ENCODE measurements at regions not wholly inside any gene's neighbourhood (a gene's known extent, or its start where the extent isn't known, plus 50 kb on each side); places are given as distances from the start of the nearest gene placed in this dataset.
"Not testable (repeated sequence)": the region's sequence is repeated elsewhere in the genome, so short reads cannot be mapped to it uniquely, and the experiment has no call there.

GRCh38 chr2:144133936-144134665 lies 385.8 kb downstream of the ZEB2 start:
- H3K27me3 Mint-ChIP-seq (ENCODE audit: low read depth) = no peaks in the 10 kb centered on the region
- H3K27ac Mint-ChIP-seq = no peak overlapping the region

DNA sequence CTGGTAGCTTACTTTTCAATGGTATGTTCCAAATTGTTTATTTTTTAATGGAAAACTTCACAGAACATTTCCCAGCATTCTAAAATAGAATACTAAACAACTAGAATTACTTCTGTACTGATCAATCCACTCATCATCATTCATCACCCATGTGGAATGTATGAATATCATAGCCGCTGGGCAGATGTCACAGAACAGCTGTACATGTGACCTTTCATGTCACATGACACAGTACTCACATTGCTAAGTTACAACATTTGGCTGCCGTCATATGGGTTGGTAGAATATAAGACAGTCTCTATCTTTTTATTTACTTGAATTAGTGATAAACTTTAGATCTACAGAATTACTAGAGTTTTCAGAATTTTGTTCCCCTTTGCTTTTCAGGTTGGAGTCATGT lies 387.6 kb downstream of the ZEB2 start:
- H3K4me1 Mint-ChIP-seq (ENCODE audit: low read depth) = no peaks in the 10 kb centered on the region
- H3K27ac Mint-ChIP-seq = no peak overlapping the region
- H3K27me3 Mint-ChIP-seq (ENCODE audit: low read depth) = no peaks in the 10 kb centered on the region
- no peaks in the 10 kb centered on the region for H3K9me3 Mint-ChIP-seq
- no peak overlapping the region for H3K4me3 Mint-ChIP-seq
- peaks cover 2% of the 10 kb centered on the region for H3K36me3 Mint-ChIP-seq (ENCODE audit: low read depth)

More at GRCh38 chr2:144133936-144134665, 385.8 kb downstream of the ZEB2 start:
- H3K4me1 Mint-ChIP-seq (ENCODE audit: low read depth) = no peaks in the 10 kb centered on the region
- peaks cover 2% of the 10 kb centered on the region for H3K36me3 Mint-ChIP-seq (ENCODE audit: low read depth)
- no peak overlapping the region for H3K4me3 Mint-ChIP-seq
- no peaks in the 10 kb centered on the region for H3K9me3 Mint-ChIP-seq

- no peaks in the 10 kb centered on the region for H3K9me3 Mint-ChIP-seq
- no peaks in the 10 kb centered on the region for H3K4me1 Mint-ChIP-seq (ENCODE audit: low read depth)
- no peak overlapping the region for H3K4me3 Mint-ChIP-seq
- peaks cover 2% of the 10 kb centered on the region for H3K36me3 Mint-ChIP-seq (ENCODE audit: low read depth)
- H3K27me3 Mint-ChIP-seq (ENCODE audit: low read depth) = no peaks in the 10 kb centered on the region
- H3K27ac Mint-ChIP-seq = no peak overlapping the region
These were observed 388.9 kb downstream of the ZEB2 start for GRCh38 chr2:144131042-144131441.

DNA sequence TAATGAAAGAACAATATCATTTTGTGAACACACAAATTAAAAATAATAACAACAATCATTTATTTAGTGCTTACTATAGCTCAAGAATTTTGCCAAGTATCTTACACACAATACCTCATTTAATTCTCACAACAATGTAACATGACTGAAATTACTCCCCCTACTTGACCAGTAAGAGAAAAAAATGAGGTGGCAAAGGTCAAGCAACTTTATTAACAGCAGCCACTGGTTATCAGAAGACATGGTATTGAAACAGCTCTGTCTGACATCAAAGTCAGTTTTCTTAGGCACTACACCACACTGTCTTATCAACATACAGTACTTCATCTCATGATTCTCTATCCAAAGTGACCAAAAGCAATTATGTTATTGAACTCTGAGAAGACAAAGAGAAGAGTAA lies 389.4 kb downstream of the ZEB2 start:
- Mint-ChIP-seq H3K27me3 (ENCODE audit: low read depth) (no peaks in the 10 kb centered on the region), H3K4me3 (no peak overlapping the region), H3K4me1 (ENCODE audit: low read depth) (no peaks in the 10 kb centered on the region), H3K36me3 (ENCODE audit: low read depth) (peaks cover 2% of the 10 kb centered on the region), H3K27ac (no peak overlapping the region), H3K9me3 (no peaks in the 10 kb centered on the region)

- Mint-ChIP-seq H3K36me3 (ENCODE audit: low read depth) (no peaks in the 10 kb centered on the region), H3K4me3 (no peak overlapping the region), H3K4me1 (ENCODE audit: low read depth) (no peaks in the 10 kb centered on the region), H3K27me3 (ENCODE audit: low read depth) (no peaks in the 10 kb centered on the region), H3K9me3 (no peaks in the 10 kb centered on the region), H3K27ac (no peak overlapping the region)
These were observed 391.7 kb downstream of the ZEB2 start for GRCh38 chr2:144128130-144128746.

DNA sequence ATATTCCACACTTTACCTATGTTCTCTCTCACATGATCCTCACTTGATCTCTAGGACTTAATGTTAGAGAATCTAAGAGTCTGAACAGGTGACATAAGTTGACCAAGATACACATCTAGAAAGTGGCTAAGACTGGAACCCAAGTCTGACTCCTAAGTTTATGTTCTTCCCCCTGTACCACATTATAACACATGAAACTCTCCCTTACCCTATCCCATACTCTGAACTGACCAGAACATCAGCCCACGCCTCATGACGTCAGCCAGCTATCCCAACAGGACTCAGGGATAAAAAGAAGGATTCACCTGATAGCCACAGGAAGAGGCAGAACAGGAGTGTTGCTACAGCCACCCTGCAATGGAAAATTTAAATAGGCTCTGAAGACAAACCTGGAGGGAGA lies 392.2 kb downstream of the ZEB2 start:
- H3K27me3 Mint-ChIP-seq (ENCODE audit: low read depth) = no peaks in the 10 kb centered on the region
- no peaks in the 10 kb centered on the region for H3K4me1 Mint-ChIP-seq (ENCODE audit: low read depth)
- no peaks in the 10 kb centered on the region for H3K36me3 Mint-ChIP-seq (ENCODE audit: low read depth)
- no peak overlapping the region for H3K27ac Mint-ChIP-seq
- no peak overlapping the region for H3K4me3 Mint-ChIP-seq
- no peaks in the 10 kb centered on the region for H3K9me3 Mint-ChIP-seq

DNA sequence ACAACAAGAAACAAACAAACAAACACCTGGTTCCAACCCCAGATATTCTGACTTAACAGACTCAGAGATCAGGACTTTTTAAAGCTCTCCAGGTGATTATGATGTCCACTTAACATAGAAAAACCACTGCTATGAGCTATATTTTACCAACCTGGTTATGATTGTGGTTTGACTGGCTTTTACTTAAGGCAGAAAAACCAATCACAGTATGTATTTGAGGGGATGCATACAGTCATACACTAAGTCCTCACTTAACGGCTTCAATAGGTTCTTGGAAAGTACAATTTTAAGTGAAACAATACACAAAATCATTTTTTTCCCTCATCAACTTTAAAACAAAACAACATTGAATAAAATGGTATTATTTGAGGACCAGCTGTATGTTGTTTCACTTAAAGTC lies 393.6 kb downstream of the ZEB2 start:
- H3K4me3 Mint-ChIP-seq = no peak overlapping the region

GRCh38 chr2:144125751-144126150 lies 394.2 kb downstream of the ZEB2 start:
- no peaks in the 10 kb centered on the region for H3K9me3 Mint-ChIP-seq
- H3K27ac Mint-ChIP-seq = no peak overlapping the region
- no peak overlapping the region for H3K4me3 Mint-ChIP-seq
- no peaks in the 10 kb centered on the region for H3K27me3 Mint-ChIP-seq (ENCODE audit: low read depth)
- no peaks in the 10 kb centered on the region for H3K36me3 Mint-ChIP-seq (ENCODE audit: low read depth)
- H3K4me1 Mint-ChIP-seq (ENCODE audit: low read depth) = no peaks in the 10 kb centered on the region

More for the DNA sequence above, 393.6 kb downstream of the ZEB2 start:
- Mint-ChIP-seq H3K27me3 (ENCODE audit: low read depth) (no peaks in the 10 kb centered on the region), H3K4me1 (ENCODE audit: low read depth) (no peaks in the 10 kb centered on the region), H3K27ac (no peak overlapping the region), H3K9me3 (no peaks in the 10 kb centered on the region), H3K36me3 (ENCODE audit: low read depth) (no peaks in the 10 kb centered on the region)

GRCh38 chr2:144124882-144125281 lies 395.0 kb downstream of the ZEB2 start:
- Mint-ChIP-seq H3K4me1 (ENCODE audit: low read depth) (no peaks in the 10 kb centered on the region), H3K27ac (no peak overlapping the region), H3K27me3 (ENCODE audit: low read depth) (no peaks in the 10 kb centered on the region)

DNA sequence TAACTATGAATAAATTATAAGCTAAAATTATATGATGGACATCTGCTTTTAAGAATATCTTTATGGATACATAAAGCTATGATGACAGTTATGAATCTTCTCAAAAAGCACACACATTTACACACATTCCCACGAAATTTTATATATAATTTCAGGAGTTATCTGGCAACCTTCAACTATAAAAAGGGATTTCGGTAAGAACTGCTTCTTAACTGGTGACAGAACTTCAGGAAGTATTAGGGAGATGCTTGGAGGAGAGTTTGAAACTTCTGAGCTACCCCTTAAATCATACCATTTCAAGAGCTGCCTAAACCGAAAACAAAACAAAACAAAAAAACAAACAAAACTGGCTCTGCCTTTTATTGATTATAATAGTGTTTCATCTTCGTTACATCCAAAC lies 399.4 kb downstream of the ZEB2 start:
- Mint-ChIP-seq H3K9me3 (no peaks in the 10 kb centered on the region), H3K36me3 (ENCODE audit: low read depth) (no peaks in the 10 kb centered on the region), H3K27ac (no peak overlapping the region), H3K4me1 (ENCODE audit: low read depth) (no peaks in the 10 kb centered on the region), H3K27me3 (ENCODE audit: low read depth) (no peaks in the 10 kb centered on the region), H3K4me3 (no peak overlapping the region)

More at GRCh38 chr2:144124882-144125281, 395.0 kb downstream of the ZEB2 start:
- no peaks in the 10 kb centered on the region for H3K9me3 Mint-ChIP-seq
- H3K36me3 Mint-ChIP-seq (ENCODE audit: low read depth) = no peaks in the 10 kb centered on the region
- no peak overlapping the region for H3K4me3 Mint-ChIP-seq

GRCh38 chr2:144117086-144117485 lies 402.8 kb downstream of the ZEB2 start:
- Mint-ChIP-seq H3K4me1 (ENCODE audit: low read depth) (no peaks in the 10 kb centered on the region), H3K27me3 (ENCODE audit: low read depth) (no peaks in the 10 kb centered on the region), H3K36me3 (ENCODE audit: low read depth) (no peaks in the 10 kb centered on the region), H3K4me3 (no peak overlapping the region), H3K27ac (no peak overlapping the region), H3K9me3 (no peaks in the 10 kb centered on the region)

DNA sequence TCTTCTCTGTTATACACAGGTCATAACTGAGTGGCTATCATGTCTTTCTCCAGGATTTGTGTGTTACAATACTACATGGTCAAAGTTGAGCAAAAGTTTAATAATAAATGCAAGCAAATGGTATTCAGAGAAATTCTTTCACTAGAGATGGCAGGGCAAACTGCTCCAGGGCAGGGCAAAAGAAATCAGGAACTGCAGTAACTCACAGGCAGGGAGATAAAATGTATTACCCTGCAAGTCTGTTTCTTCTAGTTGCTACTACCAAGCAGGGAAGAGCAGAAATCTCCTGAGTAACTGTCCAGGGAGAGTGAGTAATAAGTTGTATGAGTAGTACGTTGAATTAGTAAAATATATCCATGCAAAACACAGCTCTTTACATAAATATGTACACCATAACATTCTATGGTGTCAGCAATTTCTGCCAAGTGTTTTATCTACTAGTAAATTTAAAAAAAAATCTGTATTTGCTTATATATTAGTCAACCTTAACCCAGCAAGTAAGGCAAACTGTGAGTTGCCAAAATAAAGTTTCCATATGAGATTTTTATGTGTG lies 404.1 kb downstream of the ZEB2 start:
- H3K4me3 Mint-ChIP-seq = no peak overlapping the region
- H3K4me1 Mint-ChIP-seq (ENCODE audit: low read depth) = no peaks in the 10 kb centered on the region
- H3K27me3 Mint-ChIP-seq (ENCODE audit: low read depth) = no peaks in the 10 kb centered on the region
- no peaks in the 10 kb centered on the region for H3K36me3 Mint-ChIP-seq (ENCODE audit: low read depth)
- no peak overlapping the region for H3K27ac Mint-ChIP-seq
- no peaks in the 10 kb centered on the region for H3K9me3 Mint-ChIP-seq

- no peak overlapping the region for H3K4me3 Mint-ChIP-seq
- H3K27ac Mint-ChIP-seq = no peak overlapping the region
- H3K27me3 Mint-ChIP-seq (ENCODE audit: low read depth) = no peaks in the 10 kb centered on the region
- H3K4me1 Mint-ChIP-seq (ENCODE audit: low read depth) = no peaks in the 10 kb centered on the region
- no peaks in the 10 kb centered on the region for H3K9me3 Mint-ChIP-seq
- no peaks in the 10 kb centered on the region for H3K36me3 Mint-ChIP-seq (ENCODE audit: low read depth)
These were observed 405.2 kb downstream of the ZEB2 start for GRCh38 chr2:144114760-144115159.

GRCh38 chr2:144111437-144111836 lies 408.5 kb downstream of the ZEB2 start:
- H3K9me3 Mint-ChIP-seq = peaks cover 25% of the 10 kb centered on the region
- no peak overlapping the region for H3K4me3 Mint-ChIP-seq
- peaks cover 6% of the 10 kb centered on the region for H3K36me3 Mint-ChIP-seq (ENCODE audit: low read depth)
- no peaks in the 10 kb centered on the region for H3K4me1 Mint-ChIP-seq (ENCODE audit: low read depth)
- no peaks in the 10 kb centered on the region for H3K27me3 Mint-ChIP-seq (ENCODE audit: low read depth)
- H3K27ac Mint-ChIP-seq = no peak overlapping the region

- H3K4me1 Mint-ChIP-seq (ENCODE audit: low read depth); H3K4me3 Mint-ChIP-seq; H3K27ac Mint-ChIP-seq; H3K27me3 Mint-ChIP-seq (ENCODE audit: low read depth): not testable (repeated sequence)
- peaks cover 42% of the 10 kb centered on the region for H3K9me3 Mint-ChIP-seq
- peaks cover 13% of the 10 kb centered on the region for H3K36me3 Mint-ChIP-seq (ENCODE audit: low read depth)
These were observed 413.8 kb downstream of the ZEB2 start for GRCh38 chr2:144106104-144106503.

Data from T-helper 1 cell treated with Interleukin-12 subunit alpha and Interleukin-12 subunit beta and Interleukin-4 antibody, amounts not matched to agents 30 μg/mL and 1 μg/mL, for 36 hours (primary cell).